SK-MEL-5 (cell line): ENCODE measurements at regions not wholly inside any gene's neighbourhood (a gene's known extent, or its start where the extent isn't known, plus 50 kb on each side); places are given as distances from the start of the nearest gene placed in this dataset.
"Not testable (repeated sequence)": the region's sequence is repeated elsewhere in the genome, so short reads cannot be mapped to it uniquely, and the experiment has no call there.

Experiments
- DNase-seq: peaks from one replicate; pipeline ENCODE4 v3.0.0-alpha.2; 2016; ENCODE audit warnings: low read depth, low spot score
- in situ Hi-C: cut with HindIII; loops from 2 replicates; pipeline ENCODE4 v1.10.0; 2016; ENCODE audit warnings: low sequenced_read_pairs, high pct_unique_total_duplicates, low pct_unique_long_range_greater_than_20kb

GRCh38 chr16:19980632-19981265, 92.9 kb downstream of the GPR139 start:
- in situ Hi-C loops = no loop called here
- DNase-seq = peak; percentile 49

GRCh38 chr16:19979638-19980037, 94.1 kb downstream of the GPR139 start:
- in situ Hi-C loops = no loop called here
- DNase-seq = no peak

GRCh38 chr16:19974607-19975006, 90.0 kb upstream of the GPRC5B start:
- DNase-seq = no peak
- in situ Hi-C loops = no loop called here

GRCh38 chr16:19972111-19972510, 87.5 kb upstream of the GPRC5B start:
- no peak for DNase-seq
- in situ Hi-C loops = no loop called here

- in situ Hi-C loops = no loop called here
- no peak for DNase-seq
Measured at GRCh38 chr16:19968891-19969683, 84.4 kb upstream of the GPRC5B start.

GRCh38 chr16:19967963-19968362, 83.3 kb upstream of the GPRC5B start:
- in situ Hi-C loops = no loop called here
- DNase-seq = no peak

GRCh38 chr16:19967561-19967960, 82.9 kb upstream of the GPRC5B start:
- no peak for DNase-seq
- in situ Hi-C loops = no loop called here

GRCh38 chr16:19963301-19963700, 78.7 kb upstream of the GPRC5B start:
- in situ Hi-C loops = no loop called here
- no peak for DNase-seq

- DNase-seq = no peak
- in situ Hi-C loops = no loop called here
Measured at GRCh38 chr16:19960183-19960582, 75.5 kb upstream of the GPRC5B start.

- no peak for DNase-seq
- in situ Hi-C loops = no loop called here
Measured at GRCh38 chr16:19959736-19960135, 75.1 kb upstream of the GPRC5B start.

- in situ Hi-C loops, DNase-seq: not testable (repeated sequence)
Measured at GRCh38 chr16:19955896-19956295, 71.2 kb upstream of the GPRC5B start.

- in situ Hi-C loops, DNase-seq: not testable (repeated sequence)
Measured at GRCh38 chr16:19955084-19955483, 70.4 kb upstream of the GPRC5B start.

- in situ Hi-C loops = no loop called here
- no peak for DNase-seq
Measured at GRCh38 chr16:19948186-19949104, 63.8 kb upstream of the GPRC5B start.

- DNase-seq = no peak
- in situ Hi-C loops = no loop called here
Measured at GRCh38 chr16:19945934-19946333, 61.3 kb upstream of the GPRC5B start.

- in situ Hi-C loops = no loop called here
Measured at GRCh38 chr16:19940195-19940594, 55.5 kb upstream of the GPRC5B start.

GRCh38 chr16:19939553-19939952, 54.9 kb upstream of the GPRC5B start:
- in situ Hi-C loops = no loop called here
- no peak for DNase-seq

More at GRCh38 chr16:19940195-19940594, 55.5 kb upstream of the GPRC5B start:
- DNase-seq = no peak

GRCh38 chr16:19938536-19938935, 53.9 kb upstream of the GPRC5B start:
- DNase-seq = no peak
- in situ Hi-C loops = no loop called here

- in situ Hi-C loops = no loop called here
- no peak for DNase-seq
Measured at GRCh38 chr16:19936441-19936840, 51.8 kb upstream of the GPRC5B start.
